ENCODE measurements at regions not wholly inside any gene's neighbourhood (a gene's known extent, or its start where the extent isn't known, plus 50 kb on each side); places are given as distances from the start of the nearest gene placed in this dataset.

GRCh38 chr12:43108656-43109055, 443.3 kb downstream of the ADAMTS20 start:
- H4K8ac ChIP-seq (ENCODE audit: low read depth, low read length) = no peak overlapping the region
- H2AK5ac ChIP-seq (ENCODE audit: low read length) = no peak overlapping the region
- no peaks in the 10 kb centered on the region for H3K9me3 ChIP-seq (ENCODE audit: insufficient read depth, low read depth, low read length)
- no CpG with 5 or more reads among the region's 3 CpGs for WGBS (ENCODE audit: extremely low coverage, insufficient coverage, insufficient read length)
- no peak overlapping the region for H3K27ac ChIP-seq (ENCODE audit: low read depth, low read length)
- no peaks in the 10 kb centered on the region for H3K36me3 ChIP-seq (ENCODE audit: control insufficient read depth in 1 of 2, insufficient read depth in 2 of 2, low read length in 2 of 2)
- H4K91ac ChIP-seq (ENCODE audit: low read depth, low read length) = no peak overlapping the region
- DNase-seq = no peak
- H3K27me3 ChIP-seq (ENCODE audit: insufficient read depth, low read length) = no peaks in the 10 kb centered on the region
- H4K12ac ChIP-seq (ENCODE audit: low read depth, low read length) = no peak overlapping the region
- H3K9ac ChIP-seq (ENCODE audit: low read length) = no peak overlapping the region
- H3K79me2 ChIP-seq (ENCODE audit: control insufficient read depth, insufficient read depth, low read length, poor library complexity) = no peaks in the 10 kb centered on the region
- peaks cover 0 to 7% of the 10 kb centered on the region in 2 experiments for H3K4me1 ChIP-seq (ENCODE audit: control insufficient read depth in 1 of 2, insufficient read depth in 2 of 2, low read length in 2 of 2)
- no peak overlapping the region for H2BK120ac ChIP-seq (ENCODE audit: insufficient read depth, low read length, poor library complexity)
- no peaks in the 10 kb centered on the region for H3K79me1 ChIP-seq (ENCODE audit: low read length)
- H3K4ac ChIP-seq (ENCODE audit: low read depth, low read length) = no peak overlapping the region
- no peak overlapping the region for H3K23ac ChIP-seq (ENCODE audit: low read length)
- no peak overlapping the region for H3K14ac ChIP-seq (ENCODE audit: low read length)
- no peak overlapping the region for H3K18ac ChIP-seq (ENCODE audit: low read length)
- H2BK12ac ChIP-seq (ENCODE audit: low read length) = no peak overlapping the region
- H3K4me2 ChIP-seq (ENCODE audit: low read length) = no peak overlapping the region
- H3K4me3 ChIP-seq (ENCODE audit: low read depth, low read length) = no peak overlapping the region
- H2AFZ ChIP-seq (ENCODE audit: insufficient read depth, low read length, poor library complexity) = no peak overlapping the region
- no peak overlapping the region for H2BK5ac ChIP-seq (ENCODE audit: low read depth, low read length, poor library complexity)

GRCh38 chr12:43107026-43107775, 444.8 kb downstream of the ADAMTS20 start:
- H3K4me2 ChIP-seq (ENCODE audit: low read length) = no peak overlapping the region
- H3K4me1 ChIP-seq (ENCODE audit: control insufficient read depth in 1 of 2, insufficient read depth in 2 of 2, low read length in 2 of 2) = peaks cover 0 to 3% of the 10 kb centered on the region in 2 experiments
- no peak overlapping the region for H3K4ac ChIP-seq (ENCODE audit: low read depth, low read length)
- H3K18ac ChIP-seq (ENCODE audit: low read length) = no peak overlapping the region
- no peak overlapping the region for H3K27ac ChIP-seq (ENCODE audit: low read depth, low read length)
- H2AK5ac ChIP-seq (ENCODE audit: low read length) = no peak overlapping the region
- H3K9me3 ChIP-seq (ENCODE audit: insufficient read depth, low read depth, low read length) = no peaks in the 10 kb centered on the region
- H2BK5ac ChIP-seq (ENCODE audit: low read depth, low read length, poor library complexity) = no peak overlapping the region
- no peaks in the 10 kb centered on the region for H3K79me1 ChIP-seq (ENCODE audit: low read length)
- no peak overlapping the region for H3K14ac ChIP-seq (ENCODE audit: low read length)
- H3K27me3 ChIP-seq (ENCODE audit: insufficient read depth, low read length) = no peaks in the 10 kb centered on the region
- H3K9ac ChIP-seq (ENCODE audit: low read length) = no peak overlapping the region
- no peak overlapping the region for H4K8ac ChIP-seq (ENCODE audit: low read depth, low read length)
- WGBS (ENCODE audit: extremely low coverage, insufficient coverage, insufficient read length) = no CpG with 5 or more reads among the region's 2 CpGs
- no peak overlapping the region for H4K91ac ChIP-seq (ENCODE audit: low read depth, low read length)
- no peak overlapping the region for H4K12ac ChIP-seq (ENCODE audit: low read depth, low read length)
- no peak overlapping the region for H3K4me3 ChIP-seq (ENCODE audit: low read depth, low read length)
- no peaks in the 10 kb centered on the region for H3K36me3 ChIP-seq (ENCODE audit: control insufficient read depth in 1 of 2, insufficient read depth in 2 of 2, low read length in 2 of 2)
- H2BK12ac ChIP-seq (ENCODE audit: low read length) = no peak overlapping the region
- H2AFZ ChIP-seq (ENCODE audit: insufficient read depth, low read length, poor library complexity) = no peak overlapping the region
- no peak for DNase-seq
- no peaks in the 10 kb centered on the region for H3K79me2 ChIP-seq (ENCODE audit: control insufficient read depth, insufficient read depth, low read length, poor library complexity)
- H3K23ac ChIP-seq (ENCODE audit: low read length) = no peak overlapping the region
- no peak overlapping the region for H2BK120ac ChIP-seq (ENCODE audit: insufficient read depth, low read length, poor library complexity)

GRCh38 chr12:43106355-43106754, 445.6 kb downstream of the ADAMTS20 start:
- Histone ChIP-seq H4K8ac (ENCODE audit: low read depth, low read length) (no peak overlapping the region), H3K18ac (ENCODE audit: low read length) (no peak overlapping the region), H3K27me3 (ENCODE audit: insufficient read depth, low read length) (no peaks in the 10 kb centered on the region), H3K4me2 (ENCODE audit: low read length) (no peak overlapping the region), H3K4ac (ENCODE audit: low read depth, low read length) (no peak overlapping the region), H3K9ac (ENCODE audit: low read length) (no peak overlapping the region), H3K79me2 (ENCODE audit: control insufficient read depth, insufficient read depth, low read length, poor library complexity) (no peaks in the 10 kb centered on the region), H2BK5ac (ENCODE audit: low read depth, low read length, poor library complexity) (no peak overlapping the region), H3K4me3 (ENCODE audit: low read depth, low read length) (no peak overlapping the region), H2AK5ac (ENCODE audit: low read length) (no peak overlapping the region), H3K79me1 (ENCODE audit: low read length) (no peaks in the 10 kb centered on the region), H2BK12ac (ENCODE audit: low read length) (no peak overlapping the region), H3K14ac (ENCODE audit: low read length) (no peak overlapping the region), H4K91ac (ENCODE audit: low read depth, low read length) (no peak overlapping the region), H3K27ac (ENCODE audit: low read depth, low read length) (peak overlapping the region; percentile 25), H2BK120ac (ENCODE audit: insufficient read depth, low read length, poor library complexity) (no peak overlapping the region), H2AFZ (ENCODE audit: insufficient read depth, low read length, poor library complexity) (no peak overlapping the region), H3K4me1 (ENCODE audit: control insufficient read depth in 1 of 2, insufficient read depth in 2 of 2, low read length in 2 of 2) (peaks cover 0 to 2% of the 10 kb centered on the region in 2 experiments), H3K36me3 (ENCODE audit: control insufficient read depth in 1 of 2, insufficient read depth in 2 of 2, low read length in 2 of 2) (no peaks in the 10 kb centered on the region), H3K9me3 (ENCODE audit: insufficient read depth, low read depth, low read length) (no peaks in the 10 kb centered on the region), H4K12ac (ENCODE audit: low read depth, low read length) (no peak overlapping the region), H3K23ac (ENCODE audit: low read length) (no peak overlapping the region)
- DNase-seq = no peak
- WGBS (ENCODE audit: extremely low coverage, insufficient coverage, insufficient read length) = no CpG with 5 or more reads among the region's 3 CpGs

GRCh38 chr12:43105426-43105981, 446.5 kb downstream of the ADAMTS20 start:
- no peak overlapping the region for H2AFZ ChIP-seq (ENCODE audit: insufficient read depth, low read length, poor library complexity)
- H2BK12ac ChIP-seq (ENCODE audit: low read length) = no peak overlapping the region
- no peak overlapping the region for H4K12ac ChIP-seq (ENCODE audit: low read depth, low read length)
- no peak overlapping the region for H3K4me3 ChIP-seq (ENCODE audit: low read depth, low read length)
- H3K9me3 ChIP-seq (ENCODE audit: insufficient read depth, low read depth, low read length) = no peaks in the 10 kb centered on the region
- H2BK120ac ChIP-seq (ENCODE audit: insufficient read depth, low read length, poor library complexity) = no peak overlapping the region
- H3K79me1 ChIP-seq (ENCODE audit: low read length) = no peaks in the 10 kb centered on the region
- H2AK5ac ChIP-seq (ENCODE audit: low read length) = no peak overlapping the region
- no peaks in the 10 kb centered on the region for H3K27me3 ChIP-seq (ENCODE audit: insufficient read depth, low read length)
- peaks cover 0 to 2% of the 10 kb centered on the region in 2 experiments for H3K4me1 ChIP-seq (ENCODE audit: control insufficient read depth in 1 of 2, insufficient read depth in 2 of 2, low read length in 2 of 2)
- DNase-seq = no peak
- H3K18ac ChIP-seq (ENCODE audit: low read length) = no peak overlapping the region
- H3K4me2 ChIP-seq (ENCODE audit: low read length) = no peak overlapping the region
- no peak overlapping the region for H4K91ac ChIP-seq (ENCODE audit: low read depth, low read length)
- no peaks in the 10 kb centered on the region for H3K36me3 ChIP-seq (ENCODE audit: control insufficient read depth in 1 of 2, insufficient read depth in 2 of 2, low read length in 2 of 2)
- no peak overlapping the region for H4K8ac ChIP-seq (ENCODE audit: low read depth, low read length)
- WGBS (ENCODE audit: extremely low coverage, insufficient coverage, insufficient read length) = no CpG with 5 or more reads among the region's 6 CpGs
- H3K9ac ChIP-seq (ENCODE audit: low read length) = no peak overlapping the region
- H3K23ac ChIP-seq (ENCODE audit: low read length) = no peak overlapping the region
- no peak overlapping the region for H2BK5ac ChIP-seq (ENCODE audit: low read depth, low read length, poor library complexity)
- no peaks in the 10 kb centered on the region for H3K79me2 ChIP-seq (ENCODE audit: control insufficient read depth, insufficient read depth, low read length, poor library complexity)
- H3K14ac ChIP-seq (ENCODE audit: low read length) = no peak overlapping the region
- H3K4ac ChIP-seq (ENCODE audit: low read depth, low read length) = no peak overlapping the region
- no peak overlapping the region for H3K27ac ChIP-seq (ENCODE audit: low read depth, low read length)

Measured in trophoblast cell (in vitro differentiated cells and primary cell).